ENCODE measurements at regions not wholly inside any gene's neighbourhood (a gene's known extent, or its start where the extent isn't known, plus 50 kb on each side); places are given as distances from the start of the nearest gene placed in this dataset.
A peak's percentile ranks its signal among the peaks of the same experiment; 100 is the strongest.

DNA sequence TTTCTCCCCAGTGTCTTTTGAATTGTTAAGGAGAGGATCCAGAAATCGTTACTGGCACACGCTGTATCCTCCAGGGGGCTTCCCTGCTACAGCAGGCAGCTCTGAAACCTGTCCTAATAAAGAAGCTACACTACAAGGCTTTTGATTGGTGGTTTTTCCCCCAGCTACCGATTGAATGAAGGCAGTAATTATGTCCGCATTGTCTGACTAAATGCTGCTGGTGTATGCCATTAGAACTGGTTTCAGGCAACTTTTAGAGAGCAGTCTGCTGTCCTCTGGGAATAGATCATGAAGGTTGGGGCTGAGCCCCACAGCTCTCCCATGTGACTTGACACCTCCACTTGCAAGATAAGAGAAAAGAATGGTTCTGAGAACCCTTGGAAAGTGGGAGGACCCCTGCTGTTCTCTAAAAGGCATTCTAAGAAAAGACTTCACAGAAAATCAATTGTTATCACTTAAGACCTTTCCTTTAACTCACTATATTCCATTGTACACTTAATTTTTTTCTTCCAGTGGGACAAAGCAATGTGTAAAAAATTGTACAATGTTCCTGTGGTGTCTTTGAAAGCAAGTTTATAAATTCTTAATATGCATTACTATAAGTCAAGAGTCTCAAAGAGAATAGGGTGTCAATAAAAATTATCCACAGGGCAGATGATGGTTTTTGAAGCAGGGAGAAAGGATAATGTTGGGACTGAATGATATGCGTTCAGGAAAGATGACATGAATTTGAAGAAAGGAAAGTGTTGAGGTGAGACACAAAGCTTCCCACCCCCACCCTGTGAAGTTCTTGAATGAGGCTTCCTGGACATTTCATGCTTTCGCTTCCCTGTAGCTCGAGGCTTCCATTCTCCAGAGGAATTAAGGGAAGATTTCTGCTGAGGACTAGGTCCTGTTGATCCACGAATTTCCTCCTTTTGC lies 53.0 kb upstream of the DAZL start:
- H2AFZ ChIP-seq (ENCODE audit: low read depth, low read length) = peak overlapping the region; percentile 4
- no peak overlapping the region for H3K4me3 ChIP-seq (ENCODE audit: low read length)
- peaks cover 16% of the 10 kb centered on the region for H3K4me1 ChIP-seq (ENCODE audit: insufficient read depth, low read length)
- no peaks in the 10 kb centered on the region for H3K9me3 ChIP-seq (ENCODE audit: low read length)
- no peaks in the 10 kb centered on the region for H3K36me3 ChIP-seq (ENCODE audit: insufficient read depth, low read length)
- H3K27me3 ChIP-seq (ENCODE audit: insufficient read depth, low read length) = no peaks in the 10 kb centered on the region

DNA sequence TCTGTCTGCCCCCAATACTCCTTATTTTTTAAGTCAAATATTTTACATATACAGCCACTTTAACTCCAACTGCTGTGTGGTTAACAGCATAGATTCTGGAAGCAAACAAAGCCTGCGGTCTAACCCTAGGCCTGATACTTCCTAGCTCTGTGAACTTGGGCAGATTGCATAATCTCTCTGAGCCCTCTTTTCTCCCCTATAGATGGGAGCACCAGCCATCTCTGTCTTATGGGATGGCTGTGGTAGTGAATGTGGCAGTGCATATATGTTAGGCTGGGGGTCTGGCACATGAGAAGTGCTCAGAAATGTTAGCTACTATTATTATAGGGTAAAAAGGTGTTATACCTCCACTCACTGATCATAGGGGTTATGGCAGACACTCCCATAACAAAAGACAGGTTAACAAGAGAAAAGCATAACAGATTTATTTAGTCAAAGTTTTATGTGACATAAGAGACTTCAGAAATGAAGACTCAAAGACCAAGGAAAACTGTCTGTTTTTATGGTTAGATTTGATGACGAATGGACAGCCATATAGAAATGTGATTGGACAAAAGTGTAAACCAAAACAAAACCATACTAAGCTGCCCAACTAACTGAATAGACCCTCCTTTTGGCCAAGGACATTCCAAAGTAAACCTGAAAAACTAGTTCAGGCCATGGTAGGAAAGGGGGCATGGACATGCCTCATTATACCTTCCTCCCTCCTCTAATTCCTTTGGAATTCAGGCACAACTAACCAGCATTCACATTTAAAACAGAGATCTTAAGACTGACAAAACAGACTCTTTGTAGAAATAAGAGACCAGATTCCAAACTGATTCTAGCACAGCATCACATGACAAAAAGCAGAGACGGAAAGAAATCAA lies 53.9 kb upstream of the DAZL start:
- no peak overlapping the region for H2AFZ ChIP-seq (ENCODE audit: low read depth, low read length)
- no peak overlapping the region for H3K4me3 ChIP-seq (ENCODE audit: low read length)
- peaks cover 16% of the 10 kb centered on the region for H3K4me1 ChIP-seq (ENCODE audit: insufficient read depth, low read length)
- no peaks in the 10 kb centered on the region for H3K27me3 ChIP-seq (ENCODE audit: insufficient read depth, low read length)
- H3K9me3 ChIP-seq (ENCODE audit: low read length) = no peaks in the 10 kb centered on the region
- no peaks in the 10 kb centered on the region for H3K36me3 ChIP-seq (ENCODE audit: insufficient read depth, low read length)

DNA sequence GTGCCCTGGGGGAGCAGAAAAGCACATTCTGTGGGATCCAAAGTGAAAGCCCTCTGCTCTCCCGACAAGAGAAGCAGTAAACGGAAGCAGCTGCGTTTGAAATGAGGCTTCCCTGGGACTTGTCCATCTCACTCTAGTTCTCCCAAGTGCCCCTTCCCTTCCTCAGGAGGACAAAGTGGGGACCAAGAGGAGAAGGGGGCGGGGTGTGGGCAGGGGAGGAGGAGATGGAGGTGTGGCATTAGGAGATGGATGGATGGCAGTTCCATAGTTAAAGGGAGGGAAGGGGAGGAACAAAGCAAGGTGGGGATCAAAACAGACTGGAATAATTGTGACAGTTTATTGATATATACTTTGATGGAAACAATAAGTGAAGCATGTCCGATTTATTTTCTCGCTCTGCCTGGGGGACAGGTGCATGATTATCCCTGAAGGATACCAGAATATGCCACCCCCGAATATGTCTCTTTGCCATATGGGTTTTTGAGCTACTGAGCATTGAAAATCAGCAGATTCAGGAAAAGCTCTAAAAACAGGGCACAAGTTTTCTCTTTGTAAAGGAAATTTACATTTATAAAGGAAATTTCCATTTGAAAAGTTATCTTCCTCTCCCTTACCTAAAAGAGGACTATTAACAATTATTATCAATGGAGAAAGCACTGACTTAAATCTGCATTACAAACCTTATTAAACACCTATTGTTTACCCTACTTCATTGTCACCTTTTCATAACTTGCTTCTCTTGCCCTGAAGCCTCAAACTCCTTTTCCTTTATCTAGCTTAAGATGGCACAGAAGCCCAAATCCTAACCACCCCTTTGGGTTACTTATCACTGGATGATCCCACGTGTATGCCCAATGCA lies 58.9 kb upstream of the DAZL start:
- H3K36me3 ChIP-seq (ENCODE audit: insufficient read depth, low read length) = no peaks in the 10 kb centered on the region
- H3K9me3 ChIP-seq (ENCODE audit: low read length) = no peaks in the 10 kb centered on the region
- H3K4me3 ChIP-seq (ENCODE audit: low read length) = no peak overlapping the region
- no peak overlapping the region for H2AFZ ChIP-seq (ENCODE audit: low read depth, low read length)
- H3K27me3 ChIP-seq (ENCODE audit: insufficient read depth, low read length) = no peaks in the 10 kb centered on the region
- no peaks in the 10 kb centered on the region for H3K4me1 ChIP-seq (ENCODE audit: insufficient read depth, low read length)

DNA sequence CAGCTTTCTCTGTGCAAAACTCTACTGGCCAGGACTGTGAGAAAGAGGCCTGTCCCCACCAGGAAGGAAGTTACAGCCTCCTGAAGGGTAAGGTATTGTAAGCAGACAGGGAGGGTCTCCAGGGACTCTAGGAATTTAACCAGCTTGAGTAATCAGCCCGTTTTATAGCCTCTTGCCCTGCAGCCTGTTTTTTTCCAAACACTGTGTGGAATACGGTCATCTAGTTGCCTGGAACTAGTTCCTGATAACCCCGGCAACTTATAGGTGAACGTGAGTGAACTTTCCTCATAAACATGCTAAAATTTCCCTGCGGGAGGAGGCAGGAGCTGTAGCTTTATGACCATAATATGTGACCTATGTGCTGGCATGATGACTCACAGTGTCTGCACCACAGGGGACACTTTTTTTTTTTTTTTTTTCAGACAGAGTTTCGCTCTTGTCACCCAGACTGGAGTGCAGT lies 60.1 kb upstream of the DAZL start:
- Histone ChIP-seq H3K27me3 (ENCODE audit: insufficient read depth, low read length) (no peaks in the 10 kb centered on the region), H3K9me3 (ENCODE audit: low read length) (no peaks in the 10 kb centered on the region), H2AFZ (ENCODE audit: low read depth, low read length) (no peak overlapping the region), H3K4me1 (ENCODE audit: insufficient read depth, low read length) (no peaks in the 10 kb centered on the region), H3K36me3 (ENCODE audit: insufficient read depth, low read length) (no peaks in the 10 kb centered on the region), H3K4me3 (ENCODE audit: low read length) (no peak overlapping the region)

DNA sequence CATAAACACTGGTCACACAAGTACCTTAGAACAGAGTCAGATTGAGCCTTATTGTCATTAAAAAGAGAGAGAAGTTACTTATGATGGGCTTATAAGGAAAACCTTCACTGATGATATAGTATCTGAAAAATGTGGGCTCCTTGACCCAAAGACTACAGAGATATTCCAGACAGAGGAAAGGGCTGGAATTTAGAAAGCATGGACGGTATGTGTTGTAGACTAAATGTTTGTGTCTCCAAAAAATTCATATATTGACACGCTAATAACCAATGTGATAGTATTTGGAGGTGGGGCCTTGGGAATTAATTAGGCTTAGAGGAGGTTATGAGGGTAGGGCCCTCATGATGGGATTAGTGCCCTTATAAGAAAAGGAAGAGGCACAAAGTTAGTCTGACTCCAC lies 61.0 kb upstream of the DAZL start:
- H3K4me1 ChIP-seq (ENCODE audit: insufficient read depth, low read length) = no peaks in the 10 kb centered on the region
- no peaks in the 10 kb centered on the region for H3K9me3 ChIP-seq (ENCODE audit: low read length)
- H3K4me3 ChIP-seq (ENCODE audit: low read length) = no peak overlapping the region
- no peaks in the 10 kb centered on the region for H3K36me3 ChIP-seq (ENCODE audit: insufficient read depth, low read length)
- H3K27me3 ChIP-seq (ENCODE audit: insufficient read depth, low read length) = no peaks in the 10 kb centered on the region
- H2AFZ ChIP-seq (ENCODE audit: low read depth, low read length) = no peak overlapping the region

DNA sequence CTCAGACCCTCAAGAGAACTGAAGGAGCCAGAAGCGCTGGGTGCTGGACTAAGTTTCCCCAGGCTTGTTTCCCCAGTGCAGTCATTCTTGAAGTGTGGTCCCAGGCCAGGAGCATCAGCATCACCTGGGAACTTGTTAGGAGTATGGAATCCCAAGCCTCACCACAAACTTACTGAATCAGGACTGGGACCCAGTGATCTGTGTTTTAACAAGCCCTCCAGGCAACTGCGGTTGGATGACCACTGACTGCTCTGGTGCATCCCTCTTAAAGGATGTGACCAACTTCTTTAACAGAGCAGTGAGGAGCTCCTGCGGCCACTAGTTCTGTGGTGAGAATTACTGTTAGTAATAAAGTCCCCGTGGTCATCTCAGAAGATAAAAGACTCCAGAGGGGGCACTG lies 62.4 kb upstream of the DAZL start:
- no peaks in the 10 kb centered on the region for H3K27me3 ChIP-seq (ENCODE audit: insufficient read depth, low read length)
- no peak overlapping the region for H3K4me3 ChIP-seq (ENCODE audit: low read length)
- H3K9me3 ChIP-seq (ENCODE audit: low read length) = no peaks in the 10 kb centered on the region
- no peaks in the 10 kb centered on the region for H3K4me1 ChIP-seq (ENCODE audit: insufficient read depth, low read length)
- H3K36me3 ChIP-seq (ENCODE audit: insufficient read depth, low read length) = no peaks in the 10 kb centered on the region
- H2AFZ ChIP-seq (ENCODE audit: low read depth, low read length) = no peak overlapping the region

DNA sequence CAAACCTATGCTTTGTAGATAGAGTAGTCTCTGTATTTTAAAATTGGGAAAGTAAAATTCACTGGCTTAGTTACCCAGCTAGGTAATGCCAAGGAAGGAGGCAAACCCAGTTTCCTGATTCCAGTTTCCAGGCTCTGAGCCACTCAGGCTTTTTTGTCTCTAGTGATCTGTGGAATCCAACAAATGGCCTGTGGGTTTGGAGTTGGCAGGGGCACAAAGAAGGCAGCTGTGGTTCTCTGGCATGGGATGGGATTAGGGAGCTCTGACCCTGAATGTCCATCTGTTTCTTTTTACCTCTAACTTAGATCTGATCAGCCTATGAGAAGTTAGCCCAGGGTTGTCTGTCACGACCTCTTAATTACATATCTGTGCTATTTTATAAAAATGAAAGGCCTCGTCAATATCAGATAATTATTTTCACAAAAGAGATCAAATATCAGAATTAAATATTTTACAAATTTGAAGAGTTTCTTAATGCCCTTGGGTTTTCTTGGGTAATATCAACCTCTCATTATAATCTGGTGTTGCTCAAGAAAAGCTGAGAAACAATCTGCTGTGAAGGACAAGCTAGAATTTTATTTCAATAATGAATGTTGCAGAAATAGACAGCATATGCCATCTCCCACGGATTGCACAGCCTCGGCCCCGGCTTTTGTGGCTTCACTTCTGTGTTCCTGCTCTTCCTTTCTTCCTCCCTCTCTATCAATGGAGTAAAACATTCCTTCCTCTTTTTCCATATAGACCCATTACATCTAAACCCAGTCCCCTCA lies 63.7 kb upstream of the DAZL start:
- no peaks in the 10 kb centered on the region for H3K4me1 ChIP-seq (ENCODE audit: insufficient read depth, low read length)
- no peaks in the 10 kb centered on the region for H3K27me3 ChIP-seq (ENCODE audit: insufficient read depth, low read length)
- H3K36me3 ChIP-seq (ENCODE audit: insufficient read depth, low read length) = no peaks in the 10 kb centered on the region
- no peak overlapping the region for H2AFZ ChIP-seq (ENCODE audit: low read depth, low read length)
- H3K4me3 ChIP-seq (ENCODE audit: low read length) = no peak overlapping the region
- H3K9me3 ChIP-seq (ENCODE audit: low read length) = no peaks in the 10 kb centered on the region

DNA sequence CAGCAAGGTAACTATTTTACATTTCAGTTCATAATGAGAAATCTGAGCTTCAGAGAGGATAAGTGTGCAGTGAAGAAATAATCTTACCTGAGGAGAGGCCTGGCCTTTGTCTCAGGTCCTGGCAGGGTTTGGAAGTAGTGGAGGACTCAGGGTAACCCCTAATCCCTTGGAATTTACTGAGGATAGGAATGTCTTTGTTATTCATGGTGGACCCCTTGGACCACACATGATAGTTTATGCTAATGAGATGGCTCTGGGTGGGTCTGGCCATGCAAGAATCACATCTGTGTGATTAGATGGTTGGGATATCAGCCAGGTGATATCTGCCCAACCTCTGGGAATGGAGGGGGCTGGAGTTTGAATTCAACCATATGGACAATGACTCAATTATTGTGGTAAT lies 65.0 kb upstream of the DAZL start:
- no peak overlapping the region for H2AFZ ChIP-seq (ENCODE audit: low read depth, low read length)
- no peaks in the 10 kb centered on the region for H3K27me3 ChIP-seq (ENCODE audit: insufficient read depth, low read length)
- H3K36me3 ChIP-seq (ENCODE audit: insufficient read depth, low read length) = no peaks in the 10 kb centered on the region
- H3K9me3 ChIP-seq (ENCODE audit: low read length) = no peaks in the 10 kb centered on the region
- H3K4me3 ChIP-seq (ENCODE audit: low read length) = no peak overlapping the region
- no peaks in the 10 kb centered on the region for H3K4me1 ChIP-seq (ENCODE audit: insufficient read depth, low read length)

DNA sequence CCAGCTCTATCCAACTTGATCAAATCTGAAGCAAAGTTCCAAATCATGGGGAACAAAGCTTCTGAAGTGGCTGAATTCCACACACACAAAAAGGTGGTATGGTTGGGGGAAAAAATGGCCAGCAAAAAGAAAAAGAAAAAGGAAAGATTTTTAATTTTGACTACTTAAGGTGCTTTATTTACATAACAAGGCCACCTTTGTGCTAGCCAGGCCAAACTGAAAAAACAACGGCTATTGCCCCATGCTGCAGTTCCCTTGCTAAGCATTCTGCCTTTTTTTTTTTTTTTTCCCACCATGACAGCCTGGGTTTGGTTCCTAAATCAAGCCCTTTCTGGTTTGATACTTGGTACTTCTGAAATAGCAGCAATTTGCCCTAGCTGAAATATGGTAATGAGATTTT lies 66.5 kb upstream of the DAZL start:
- Histone ChIP-seq H3K27me3 (ENCODE audit: insufficient read depth, low read length) (no peaks in the 10 kb centered on the region), H3K4me3 (ENCODE audit: low read length) (no peak overlapping the region), H3K9me3 (ENCODE audit: low read length) (no peaks in the 10 kb centered on the region), H2AFZ (ENCODE audit: low read depth, low read length) (no peak overlapping the region), H3K36me3 (ENCODE audit: insufficient read depth, low read length) (no peaks in the 10 kb centered on the region), H3K4me1 (ENCODE audit: insufficient read depth, low read length) (no peaks in the 10 kb centered on the region)

DNA sequence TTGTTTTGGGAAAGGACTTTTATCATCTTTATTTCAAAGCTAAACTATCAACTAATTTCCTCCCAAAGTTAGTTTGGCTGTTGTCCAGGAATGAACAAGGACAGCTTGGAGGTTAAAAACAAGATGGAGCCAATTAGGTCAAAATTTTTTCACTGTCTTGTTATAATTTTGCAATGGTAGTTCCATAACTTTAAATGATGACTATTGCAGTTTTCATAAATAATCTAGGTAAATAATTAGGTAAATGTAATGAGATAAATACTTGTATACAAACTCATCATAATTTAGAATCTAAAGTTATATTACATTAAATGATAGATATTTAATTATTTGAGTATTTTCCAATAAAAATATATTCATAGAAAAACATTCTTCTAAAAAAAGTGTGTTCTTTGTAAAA lies 68.3 kb upstream of the DAZL start:
- Histone ChIP-seq H3K36me3 (ENCODE audit: insufficient read depth, low read length) (no peaks in the 10 kb centered on the region), H3K4me1 (ENCODE audit: insufficient read depth, low read length) (no peaks in the 10 kb centered on the region), H3K4me3 (ENCODE audit: low read length) (no peak overlapping the region), H2AFZ (ENCODE audit: low read depth, low read length) (no peak overlapping the region), H3K27me3 (ENCODE audit: insufficient read depth, low read length) (no peaks in the 10 kb centered on the region), H3K9me3 (ENCODE audit: low read length) (no peaks in the 10 kb centered on the region)

DNA sequence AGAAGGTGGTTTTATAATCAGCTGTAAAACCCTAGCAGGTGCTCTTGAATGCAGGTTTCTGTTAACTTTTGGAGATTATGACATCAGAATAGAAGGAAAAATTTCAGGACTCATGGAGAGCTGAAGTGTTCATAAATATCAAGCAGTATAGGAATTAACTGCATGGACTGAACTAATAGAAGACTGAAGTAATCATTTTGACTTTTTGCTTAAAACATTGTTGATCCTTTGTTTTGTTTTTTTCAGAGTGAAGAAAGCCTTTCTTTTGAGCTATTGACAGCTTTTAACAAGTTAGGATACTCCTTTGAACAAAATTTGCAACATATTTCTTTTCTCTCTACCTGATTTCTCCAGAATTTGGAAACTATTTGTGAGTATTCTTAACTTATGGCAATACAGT lies 70.6 kb upstream of the DAZL start:
- no peaks in the 10 kb centered on the region for H3K36me3 ChIP-seq (ENCODE audit: insufficient read depth, low read length)
- no peaks in the 10 kb centered on the region for H3K4me1 ChIP-seq (ENCODE audit: insufficient read depth, low read length)
- H3K27me3 ChIP-seq (ENCODE audit: insufficient read depth, low read length) = no peaks in the 10 kb centered on the region
- no peak overlapping the region for H3K4me3 ChIP-seq (ENCODE audit: low read length)
- no peak overlapping the region for H2AFZ ChIP-seq (ENCODE audit: low read depth, low read length)
- no peaks in the 10 kb centered on the region for H3K9me3 ChIP-seq (ENCODE audit: low read length)

DNA sequence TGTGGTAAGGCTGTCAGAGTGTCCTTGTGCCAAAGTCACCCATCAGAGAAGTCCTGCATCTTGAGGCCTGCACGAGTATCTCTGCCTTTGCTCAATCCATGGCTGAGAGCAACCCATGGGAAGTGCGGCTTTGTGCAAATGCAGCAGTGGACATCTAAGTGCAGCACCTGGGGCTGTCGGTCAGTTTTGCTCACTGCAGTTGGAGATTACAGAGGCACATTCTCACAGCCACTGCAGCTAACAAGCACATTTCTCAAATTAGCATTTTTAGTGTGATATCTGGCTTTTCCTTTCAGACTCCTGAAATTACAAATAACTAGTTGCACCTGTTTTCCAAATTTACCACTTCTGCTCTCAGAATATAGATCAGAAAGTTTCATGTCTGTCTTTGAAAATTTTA lies 81.5 kb upstream of the DAZL start:
- Histone ChIP-seq H3K4me3 (ENCODE audit: low read length) (no peak overlapping the region), H2AFZ (ENCODE audit: low read depth, low read length) (no peak overlapping the region), H3K27me3 (ENCODE audit: insufficient read depth, low read length) (no peaks in the 10 kb centered on the region), H3K4me1 (ENCODE audit: insufficient read depth, low read length) (no peaks in the 10 kb centered on the region), H3K9me3 (ENCODE audit: low read length) (no peaks in the 10 kb centered on the region), H3K36me3 (ENCODE audit: insufficient read depth, low read length) (no peaks in the 10 kb centered on the region)
